H1 (cell line): ENCODE measurements at regions not wholly inside any gene's neighbourhood (a gene's known extent, or its start where the extent isn't known, plus 50 kb on each side); places are given as distances from the start of the nearest gene placed in this dataset.

ENCODE experiments used
- CTCF ChIA-PET: fragments of 300-600 bp; sonication (Branson Sonifier 250); formaldehyde crosslinking; loops from one replicate; lab custom pipeline; 2021; ENCODE audit not compliant: partially characterized antibody; lab: Charles Lee
- POLR2A ChIA-PET: fragments of 300-600 bp; sonication (Branson Sonifier 250); formaldehyde crosslinking; loops from one replicate; lab custom pipeline; 2021; ENCODE audit warnings: inconsistent platforms; ENCODE audit not compliant: partially characterized antibody; lab: Charles Lee
- DNase-seq, 2 experiments: peaks; one replicate each; pipeline versions ENCODE4 v3.0.0 to v3.0.0-alpha.2; 2010 to 2022; ENCODE audit warnings: low spot score in 2 of 2, low read depth in 1 of 2, mixed read lengths in 1 of 2
- FAIRE-seq: peaks from 2 replicates; lab custom pipeline; 2011; peaks lifted over from hg19 to GRCh38; lab: Jason Lieb, UNC
- H2AFZ ChIP-seq: 2 replicates; pipeline ENCODE4 v1.8.1; 2012; ENCODE audit warnings: low read length, inconsistent platforms
- H2AK5ac ChIP-seq: 2 replicates; pipeline ENCODE4 v1.6.1; 2013; ENCODE audit warnings: low read depth, low read length
- H2BK120ac ChIP-seq: replicated peaks from 2 replicates; pipeline ENCODE3; 2013; ENCODE audit warnings: low read depth, low read length, inconsistent platforms
- H2BK12ac ChIP-seq: 2 replicates; pipeline ENCODE4 v1.6.1; 2013; ENCODE audit warnings: low read depth, low read length
- H2BK15ac ChIP-seq: 2 replicates; pipeline ENCODE4 v1.6.1; 2013; ENCODE audit warnings: low read length
- H2BK20ac ChIP-seq: 2 replicates; pipeline ENCODE4 v1.6.1; 2013; ENCODE audit warnings: low read length
- H2BK5ac ChIP-seq: 2 replicates; pipeline ENCODE4 v1.6.1; 2013; ENCODE audit warnings: low read depth, low read length
- H3K14ac ChIP-seq: 2 replicates; pipeline ENCODE4 v1.6.1; 2013; ENCODE audit warnings: inconsistent platforms; ENCODE audit not compliant: insufficient read length
- H3K18ac ChIP-seq: 2 replicates; pipeline ENCODE4 v1.6.1; 2013; ENCODE audit warnings: low read length; ENCODE audit errors: extremely low read depth
- H3K23ac ChIP-seq: 2 replicates; pipeline ENCODE4 v1.6.1; 2013; ENCODE audit warnings: inconsistent platforms; ENCODE audit not compliant: insufficient read length
- H3K23me2 ChIP-seq: 2 replicates; pipeline ENCODE4 v1.6.1; 2013; ENCODE audit warnings: low read depth, low read length
- H3K27ac ChIP-seq: 2 replicates; pipeline ENCODE4 v1.6.1; 2011; ENCODE audit warnings: low read depth, low read length, inconsistent platforms
- H3K27me3 ChIP-seq, 4 experiments: replicated peaks in 1 of 4; 1 replicate in 1 of 4; 2 replicates in 3 of 4; pipeline versions ENCODE4 v1.6.1 to v1.8.1; 2011 to 2013; ENCODE audit warnings: low read length in 3 of 4, mild to moderate bottlenecking in 3 of 4, inconsistent platforms in 2 of 4, mixed read lengths in 2 of 4, moderate library complexity in 1 of 4; ENCODE audit not compliant: control insufficient read depth in 3 of 4, insufficient read depth in 3 of 4; ENCODE audit errors: extremely low read depth in 1 of 4
- H3K36me3 ChIP-seq, 4 experiments: 2 replicates each; pipeline versions ENCODE4 v1.6.1 to v1.8.1; 2011 to 2013; ENCODE audit warnings: mild to moderate bottlenecking in 4 of 4, low read length in 3 of 4, moderate library complexity in 2 of 4, control low read depth in 1 of 4, inconsistent platforms in 1 of 4; ENCODE audit not compliant: insufficient read depth in 4 of 4, control insufficient read depth in 2 of 4
- H3K4ac ChIP-seq: replicated peaks from 2 replicates; pipeline ENCODE3; 2013; ENCODE audit warnings: low read length, low read depth, mixed read lengths, inconsistent platforms; ENCODE audit not compliant: insufficient read length
- H3K4me1 ChIP-seq, 4 experiments: replicated peaks in 1 of 4; 1 replicate in 1 of 4; 2 replicates in 3 of 4; pipeline versions ENCODE4 v1.6.1 to v1.8.1; 2011 to 2013; ENCODE audit warnings: low read length in 3 of 4, inconsistent platforms in 2 of 4, mixed read lengths in 1 of 4; ENCODE audit not compliant: insufficient read depth in 4 of 4, control insufficient read depth in 3 of 4
- H3K4me2 ChIP-seq, 2 experiments: 2 replicates each; pipeline versions ENCODE4 v1.6.1 to v1.8.1; 2011 to 2013; ENCODE audit warnings: low read depth in 2 of 2, low read length in 2 of 2, control low read depth in 1 of 2, inconsistent platforms in 1 of 2, mild to moderate bottlenecking in 1 of 2; ENCODE audit not compliant: insufficient read depth in 1 of 2
- H3K4me3 ChIP-seq, 4 experiments: fragments of 200-600, 300-600 bp in 1 of 4; sonication (generic), shearing (Covaris generic), sonication (Bioruptor Twin) in 1 of 4; 2 replicates each; pipeline versions ENCODE4 v1.5.1 to v1.8.1; 2011 to 2016; ENCODE audit warnings: low read length in 4 of 4, low read depth in 3 of 4, control low read depth in 2 of 4, inconsistent platforms in 2 of 4, mild to moderate bottlenecking in 2 of 4, mixed read lengths in 1 of 4, moderate library complexity in 1 of 4; ENCODE audit not compliant: insufficient read depth in 2 of 4; ENCODE audit errors: extremely low read depth in 1 of 4
- H3K56ac ChIP-seq: replicated peaks from 2 replicates; pipeline ENCODE3; 2013; ENCODE audit warnings: low read depth, mild to moderate bottlenecking, mixed read lengths, low read length, inconsistent platforms; ENCODE audit not compliant: insufficient read length
- H3K79me1 ChIP-seq: 2 replicates; pipeline ENCODE4 v1.6.1; 2013; ENCODE audit warnings: low read depth, low read length, control low read depth
- H3K79me2 ChIP-seq, 2 experiments: 2 replicates each; pipeline versions ENCODE4 v1.6.1 to v1.8.1; 2012 to 2013; ENCODE audit warnings: low read length in 2 of 2, mild to moderate bottlenecking in 2 of 2, inconsistent platforms in 1 of 2; ENCODE audit not compliant: insufficient read depth in 2 of 2, control insufficient read depth in 1 of 2
- H3K9ac ChIP-seq, 4 experiments: replicated peaks in 1 of 4; 1 replicate in 1 of 4; 2 replicates in 3 of 4; pipeline versions ENCODE4 v1.6.1 to v1.8.1; 2011 to 2013; ENCODE audit warnings: low read depth in 3 of 4, low read length in 3 of 4, control low read depth in 2 of 4, mild to moderate bottlenecking in 2 of 4, moderate library complexity in 2 of 4, inconsistent platforms in 1 of 4; ENCODE audit errors: extremely low read depth in 1 of 4
- H3K9me3 ChIP-seq, 2 experiments: 2 replicates each; pipeline versions ENCODE4 v1.6.1 to v1.8.1; 2012 to 2013; ENCODE audit warnings: mild to moderate bottlenecking in 2 of 2, moderate library complexity in 2 of 2, control low read depth in 1 of 2, inconsistent platforms in 1 of 2, low read depth in 1 of 2, low read length in 1 of 2, mixed read lengths in 1 of 2; ENCODE audit not compliant: insufficient read depth in 2 of 2
- H4K20me1 ChIP-seq, 2 experiments: replicated peaks in 1 of 2; 2 replicates each; pipeline versions ENCODE3 to v1.8.1; 2011 to 2013; ENCODE audit warnings: inconsistent platforms in 2 of 2, low read length in 2 of 2, mild to moderate bottlenecking in 1 of 2; ENCODE audit not compliant: insufficient read depth in 2 of 2, control insufficient read depth in 1 of 2
- H4K5ac ChIP-seq: 2 replicates; pipeline ENCODE4 v1.6.1; 2013; ENCODE audit warnings: low read length, low read depth, mixed read lengths, inconsistent platforms; ENCODE audit not compliant: insufficient read length
- H4K8ac ChIP-seq: 2 replicates; pipeline ENCODE4 v1.8.0; 2013; ENCODE audit warnings: mild to moderate bottlenecking, moderate library complexity, low read length, inconsistent platforms; ENCODE audit not compliant: insufficient read depth; ENCODE audit errors: extremely low read depth
- H4K91ac ChIP-seq: replicated peaks from 2 replicates; pipeline ENCODE3; 2013; ENCODE audit warnings: low read length, mixed read lengths, inconsistent platforms; ENCODE audit not compliant: insufficient read length
- BCL11A ChIP-seq, 2 experiments: IDR thresholded peaks; one replicate each; pipeline ENCODE4 v1.6.1; 2011; ENCODE audit warnings: low read depth in 2 of 2, low read length in 2 of 2, mild to moderate bottlenecking in 2 of 2
- CBX5 ChIP-seq: fragments of 300-800, 300-1000 bp; sonication (generic); IDR thresholded peaks from 2 replicates; pipeline ENCODE4 v1.7.1; 2016; ENCODE audit warnings: antibody characterized with exemption, low read length, low read depth
- CEBPB ChIP-seq: IDR thresholded peaks from 2 replicates; pipeline ENCODE4 v1.6.1; 2012; ENCODE audit warnings: low read depth, low read length
- EP300 ChIP-seq, 2 experiments: IDR thresholded peaks; 1 replicate in 1 of 2; 2 replicates in 1 of 2; pipeline ENCODE4 v1.6.1; 2011 to 2012; ENCODE audit warnings: low read depth in 2 of 2, low read length in 2 of 2, mild to moderate bottlenecking in 2 of 2, borderline replicate concordance in 1 of 2, inconsistent platforms in 1 of 2, moderate library complexity in 1 of 2
- NRF1 ChIP-seq: IDR thresholded peaks from 2 replicates; pipeline ENCODE4 v1.6.1; 2011; ENCODE audit warnings: mild to moderate bottlenecking, low read depth, low read length, improper control_type of control experiment
- RAD21 ChIP-seq, 2 experiments: IDR thresholded peaks in 1 of 2; conservative IDR thresholded peaks in 1 of 2; 2 replicates each; pipeline ENCODE4 v1.6.1; 2011; ENCODE audit warnings: low read depth in 2 of 2, low read length in 2 of 2, improper control_type of control experiment in 1 of 2, inconsistent platforms in 1 of 2, mild to moderate bottlenecking in 1 of 2, moderate library complexity in 1 of 2
- RFX5 ChIP-seq: IDR thresholded peaks from 2 replicates; pipeline ENCODE4 v1.6.1; 2011; ENCODE audit warnings: low read depth, low read length, improper control_type of control experiment, borderline replicate concordance
- SP1 ChIP-seq: IDR thresholded peaks from 2 replicates; pipeline ENCODE4 v1.6.1; 2011; ENCODE audit warnings: low read depth, low read length
- TAF1 ChIP-seq: IDR thresholded peaks from 2 replicates; pipeline ENCODE4 v1.6.1; 2011; ENCODE audit warnings: mild to moderate bottlenecking, low read depth, low read length
- TCF12 ChIP-seq: IDR thresholded peaks from 2 replicates; pipeline ENCODE4 v1.6.1; 2011; ENCODE audit warnings: low read depth, mild to moderate bottlenecking, low read length
- WGBS, 2 experiments: shearing (Covaris generic) in 1 of 2; methylation state at CpG; one replicate each; pipeline versions ENCODE4 v1.1.6 to v1.1.7; 2013 to 2015; ENCODE audit warnings: low lambda C conversion rate in 2 of 2, mixed read lengths in 2 of 2, inconsistent platforms in 1 of 2, low coverage in 1 of 2, missing lambda C conversion rate in 1 of 2; ENCODE audit not compliant: insufficient replicate concordance in 2 of 2, insufficient coverage in 1 of 2, insufficient read length in 1 of 2; ENCODE audit errors: extremely low coverage in 1 of 2, missing lambda C conversion rate in 1 of 2; 5-methylcytosine and 5-hydroxymethylcytosine counted together

GRCh38 chr1:194795917-194796593, 1609.6 kb upstream of the B3GALT2 start:
- CTCF ChIA-PET, result no interaction called here

More at GRCh38 chr1:194795917-194796593, 1609.6 kb upstream of the B3GALT2 start:
- Histone ChIP-seq H3K9ac (no peak overlapping the region), H2BK12ac (no peak overlapping the region), H4K8ac (no peak overlapping the region), H3K14ac (no peak overlapping the region), H3K4ac (no peak overlapping the region), H3K4me2 (no peak overlapping the region), H2BK15ac (no peak overlapping the region), H2BK20ac (no peak overlapping the region), H2AFZ (no peak overlapping the region), H4K20me1 (no peaks in the 10 kb centered on the region), H3K36me3 (no peaks in the 10 kb centered on the region), H2AK5ac (no peak overlapping the region), H3K79me1 (no peaks in the 10 kb centered on the region), H3K4me3 (no peak overlapping the region), H3K27me3 (no peaks in the 10 kb centered on the region), H2BK120ac (no peak overlapping the region), H3K23ac (no peak overlapping the region), H4K5ac (no peak overlapping the region), H3K27ac (no peak overlapping the region), H3K56ac (no peak overlapping the region), H3K9me3 (no peaks in the 10 kb centered on the region), H3K79me2 (no peaks in the 10 kb centered on the region), H3K4me1 (no peaks in the 10 kb centered on the region), H3K18ac (no peak overlapping the region), H3K23me2 (no peaks in the 10 kb centered on the region), H2BK5ac (no peak overlapping the region), H4K91ac (no peak overlapping the region)
- FAIRE-seq, result no peak
- TF ChIP-seq RFX5 (no peak), CEBPB (no peak), TCF12 (no peak), SP1 (no peak), BCL11A (IDR thresholded peaks at IDR 0.05; ENCODE audit: low read depth in 2 of 2, low read length in 2 of 2) (no peak), RAD21 (IDR thresholded peaks at IDR 0.05 in 1 of 2, conservative IDR thresholded peaks at IDR 0.05 in 1 of 2; ENCODE audit: low read depth in 2 of 2, low read length in 2 of 2) (no peak), CBX5 (no peak), NRF1 (no peak), TAF1 (no peak), EP300 (IDR thresholded peaks at IDR 0.05; ENCODE audit: borderline replicate concordance in 1 of 2, low read depth in 2 of 2, low read length in 2 of 2) (no peak)
- POLR2A ChIA-PET, result no interaction called here
- DNase-seq, result no peak
- WGBS, 2 experiments, result 96% methylated on average over 4 of the region's 4 CpGs; no CpG with 5 or more reads in 1 of the 2 experiments
